HL-60 (cell line): ENCODE measurements at regions not wholly inside any gene's neighbourhood (a gene's known extent, or its start where the extent isn't known, plus 50 kb on each side); places are given as distances from the start of the nearest gene placed in this dataset.

Experiments used
- CTCF ChIP-seq: IDR thresholded peaks from one replicate; pipeline ENCODE4 v1.5.1; 2011; ENCODE audit warnings: low read length, control low read depth, inconsistent platforms; ENCODE audit not compliant: insufficient read depth
- GABPA ChIP-seq: IDR thresholded peaks from 2 replicates; pipeline ENCODE4 v1.6.1; 2012; ENCODE audit warnings: low read depth
- POLR2AphosphoS5 ChIP-seq: IDR thresholded peaks from 2 replicates; pipeline ENCODE4 v1.6.1; 2012; ENCODE audit warnings: low read depth

- TF ChIP-seq POLR2AphosphoS5 (no peak), CTCF (no peak), GABPA (no peak)
These were observed 50.4 kb upstream of the NOTCH1 start for GRCh38 chr9:136596217-136596616.
